ENCODE measurements at regions not wholly inside any gene's neighbourhood (a gene's known extent, or its start where the extent isn't known, plus 50 kb on each side); places are given as distances from the start of the nearest gene placed in this dataset.

DNA sequence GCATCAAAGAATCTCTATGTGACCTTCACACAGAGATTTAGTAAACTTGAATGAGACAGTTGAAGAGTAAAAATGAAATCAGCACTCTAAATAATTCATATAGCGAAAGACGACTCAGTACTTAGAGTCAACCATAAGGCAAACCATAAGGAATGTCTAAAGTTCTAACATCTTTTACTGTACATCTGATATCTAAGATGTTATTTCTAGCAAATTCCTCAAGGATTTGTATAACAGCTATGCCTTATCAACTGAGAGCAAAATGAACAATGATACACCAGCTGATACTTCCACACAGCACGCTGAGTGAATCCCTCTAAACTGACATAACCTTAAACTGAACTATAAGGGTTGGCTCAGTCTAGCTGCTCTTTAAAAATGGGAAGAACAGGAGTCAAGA is 760.3 kb downstream of the EFNA5 start:
- no peak for TF ChIP-seq POLR2A (IDR thresholded peaks at IDR 0.05)
- TF ChIP-seq, protein P1, sequence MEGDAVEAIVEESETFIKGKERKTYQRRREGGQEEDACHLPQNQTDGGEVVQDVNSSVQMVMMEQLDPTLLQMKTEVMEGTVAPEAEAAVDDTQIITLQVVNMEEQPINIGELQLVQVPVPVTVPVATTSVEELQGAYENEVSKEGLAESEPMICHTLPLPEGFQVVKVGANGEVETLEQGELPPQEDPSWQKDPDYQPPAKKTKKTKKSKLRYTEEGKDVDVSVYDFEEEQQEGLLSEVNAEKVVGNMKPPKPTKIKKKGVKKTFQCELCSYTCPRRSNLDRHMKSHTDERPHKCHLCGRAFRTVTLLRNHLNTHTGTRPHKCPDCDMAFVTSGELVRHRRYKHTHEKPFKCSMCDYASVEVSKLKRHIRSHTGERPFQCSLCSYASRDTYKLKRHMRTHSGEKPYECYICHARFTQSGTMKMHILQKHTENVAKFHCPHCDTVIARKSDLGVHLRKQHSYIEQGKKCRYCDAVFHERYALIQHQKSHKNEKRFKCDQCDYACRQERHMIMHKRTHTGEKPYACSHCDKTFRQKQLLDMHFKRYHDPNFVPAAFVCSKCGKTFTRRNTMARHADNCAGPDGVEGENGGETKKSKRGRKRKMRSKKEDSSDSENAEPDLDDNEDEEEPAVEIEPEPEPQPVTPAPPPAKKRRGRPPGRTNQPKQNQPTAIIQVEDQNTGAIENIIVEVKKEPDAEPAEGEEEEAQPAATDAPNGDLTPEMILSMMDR (IDR thresholded peaks at IDR 0.05): no peak

Data from right lobe of liver (tissue), 4 donors.